ENCODE measurements at regions not wholly inside any gene's neighbourhood (a gene's known extent, or its start where the extent isn't known, plus 50 kb on each side); places are given as distances from the start of the nearest gene placed in this dataset.
"Not testable (repeated sequence)": the region's sequence is repeated elsewhere in the genome, so short reads cannot be mapped to it uniquely, and the experiment has no call there.

DNA sequence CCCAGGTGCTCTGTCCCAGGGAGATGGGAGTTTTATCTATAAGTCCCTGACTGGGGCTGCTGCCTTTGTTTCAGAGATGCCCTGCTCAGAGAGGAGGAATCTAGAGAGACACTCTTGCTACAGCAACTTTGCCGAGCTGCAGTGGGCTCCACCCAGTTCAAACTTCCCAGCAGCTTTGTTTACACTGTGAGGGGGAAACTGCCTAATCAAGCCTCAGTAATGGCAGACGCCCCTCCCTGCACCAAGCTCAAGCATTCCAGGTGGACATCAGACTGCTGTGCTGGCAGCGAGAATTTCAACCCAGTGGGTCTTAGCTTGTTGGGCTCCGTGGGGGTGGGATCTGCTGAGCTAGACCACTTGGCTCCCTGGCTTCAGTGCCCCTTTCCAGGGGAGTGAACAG, 50.2 kb upstream of the RASA1 start:
- DNase-seq = not testable (repeated sequence)
